Adrenal gland (tissue), 5 donors: ENCODE measurements at regions not wholly inside any gene's neighbourhood (a gene's known extent, or its start where the extent isn't known, plus 50 kb on each side); places are given as distances from the start of the nearest gene placed in this dataset.

Experiments used
- POLR2A ChIP-seq, 2 donors: fragments of 450-650 bp; IDR thresholded peaks; one replicate each; pipeline ENCODE4 v1.6.1; 2017; ENCODE audit warnings: antibody characterized with exemption in 2 of 2, mild to moderate bottlenecking in 2 of 2, moderate library complexity in 1 of 2
- TF ChIP-seq, protein P1 (sequence below), 6 experiments: fragments of 450-650 bp in 4 of 6; fragments of 200-600 bp in 2 of 6; sonication (generic) in 1 of 6; IDR thresholded peaks; 1 replicate in 5 of 6; 2 replicates in 1 of 6; pipeline versions ENCODE4 v1.5.1 to v1.8.0; 2016 to 2021; ENCODE audit warnings: antibody characterized with exemption in 6 of 6, mild to moderate bottlenecking in 2 of 6, moderate library complexity in 1 of 6
- donor health status: DM: no; HTN: no; CAD: no.

DNA sequence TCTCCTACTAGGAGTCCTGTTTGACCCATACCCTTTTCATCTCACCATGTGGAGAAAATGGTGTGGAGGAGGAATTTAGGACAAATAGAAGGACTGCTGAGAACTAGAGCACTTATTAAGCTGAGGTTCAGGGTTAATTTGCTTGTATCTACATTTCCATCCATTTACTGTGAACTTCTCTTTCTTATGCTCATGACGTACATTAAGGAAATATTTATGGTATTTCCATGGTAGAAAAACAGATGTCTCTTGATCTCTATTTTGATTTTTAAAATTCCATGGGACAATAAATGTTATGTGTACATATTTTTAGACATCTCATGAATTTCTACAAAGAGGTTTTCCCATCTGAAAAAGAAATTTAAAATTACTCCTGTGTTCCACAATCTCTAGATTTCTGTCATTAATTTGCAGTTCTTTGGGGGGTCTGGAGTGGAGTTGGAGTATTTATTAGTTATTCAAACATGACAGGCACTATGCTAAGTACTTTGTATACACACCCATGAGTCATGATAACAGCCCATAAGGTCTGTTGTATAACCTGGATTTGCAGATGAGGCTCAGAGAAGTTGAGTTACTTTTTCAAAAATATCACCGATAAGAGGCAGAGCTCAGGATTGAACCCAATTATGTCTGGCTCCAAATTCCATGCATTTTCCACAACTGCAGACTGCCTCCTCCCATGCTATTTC is 112.6 kb downstream of the COPS8 start:
- TF ChIP-seq, protein P1, sequence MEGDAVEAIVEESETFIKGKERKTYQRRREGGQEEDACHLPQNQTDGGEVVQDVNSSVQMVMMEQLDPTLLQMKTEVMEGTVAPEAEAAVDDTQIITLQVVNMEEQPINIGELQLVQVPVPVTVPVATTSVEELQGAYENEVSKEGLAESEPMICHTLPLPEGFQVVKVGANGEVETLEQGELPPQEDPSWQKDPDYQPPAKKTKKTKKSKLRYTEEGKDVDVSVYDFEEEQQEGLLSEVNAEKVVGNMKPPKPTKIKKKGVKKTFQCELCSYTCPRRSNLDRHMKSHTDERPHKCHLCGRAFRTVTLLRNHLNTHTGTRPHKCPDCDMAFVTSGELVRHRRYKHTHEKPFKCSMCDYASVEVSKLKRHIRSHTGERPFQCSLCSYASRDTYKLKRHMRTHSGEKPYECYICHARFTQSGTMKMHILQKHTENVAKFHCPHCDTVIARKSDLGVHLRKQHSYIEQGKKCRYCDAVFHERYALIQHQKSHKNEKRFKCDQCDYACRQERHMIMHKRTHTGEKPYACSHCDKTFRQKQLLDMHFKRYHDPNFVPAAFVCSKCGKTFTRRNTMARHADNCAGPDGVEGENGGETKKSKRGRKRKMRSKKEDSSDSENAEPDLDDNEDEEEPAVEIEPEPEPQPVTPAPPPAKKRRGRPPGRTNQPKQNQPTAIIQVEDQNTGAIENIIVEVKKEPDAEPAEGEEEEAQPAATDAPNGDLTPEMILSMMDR (IDR thresholded peaks at IDR 0.05), result no peak
- TF ChIP-seq POLR2A (IDR thresholded peaks at IDR 0.05), result no peak
